GM12878 (cell line): ENCODE measurements at regions not wholly inside any gene's neighbourhood (a gene's known extent, or its start where the extent isn't known, plus 50 kb on each side); places are given as distances from the start of the nearest gene placed in this dataset.

Experiments
- ATAC-seq: fragments of 200-7000 bp; cut with Tn5 transposase; 3 replicates; pipeline ENCODE4 v1.9.1; 2020; ENCODE audit warnings: mild to moderate bottlenecking, moderate library complexity
- BruUV-seq: library from RNA; stranded (reverse); fragments of 400-500 nt; replicated peaks from 2 replicates; lab custom pipeline; 2021; lab: Mats Ljungman, UMichigan
- CTCF ChIA-PET: fragments of 300-600 bp; sonication (Branson Sonifier 250); formaldehyde crosslinking; extraction: SDS; loops from one replicate; lab custom pipeline; 2021; ENCODE audit warnings: inconsistent platforms; lab: Yijun Ruan, JAX
- POLR2A ChIA-PET: fragments of 350-600 bp; formaldehyde crosslinking; extraction: SDS; loops from one replicate; lab custom pipeline; 2021; ENCODE audit warnings: inconsistent platforms; lab: Charles Lee
- RAD21 ChIA-PET: fragments of 300-600 bp; sonication (Branson Sonifier 250); formaldehyde crosslinking; loops from one replicate; lab custom pipeline; 2023; ENCODE audit warnings: antibody characterized with exemption; ENCODE audit not compliant: unreplicated experiment; lab: Charles Lee
- SMC1A ChIA-PET: fragments of 300-600 bp; sonication (Branson Sonifier 250); formaldehyde crosslinking; loops from one replicate; lab custom pipeline; 2023; ENCODE audit not compliant: unreplicated experiment, uncharacterized antibody; lab: Charles Lee
- DNase-seq: peaks from one replicate; pipeline ENCODE4 v3.0.0-alpha.2; 2011; ENCODE audit warnings: low read depth, low spot score
- FAIRE-seq: peaks from 3 replicates; lab custom pipeline; 2011; peaks lifted over from hg19 to GRCh38; lab: Jason Lieb, UNC
- H2AFZ ChIP-seq: 2 replicates; pipeline ENCODE4 v1.6.0; 2011; ENCODE audit warnings: low read depth, low read length, control low read depth; ENCODE audit not compliant: control insufficient read depth
- H3K27ac ChIP-seq: 2 replicates; pipeline ENCODE4 v1.5.1; 2011; ENCODE audit warnings: control low read depth; ENCODE audit not compliant: control insufficient read depth, insufficient read depth
- H3K27me3 ChIP-seq, 2 experiments: replicated peaks in 1 of 2; 2 replicates each; pipeline versions ENCODE4 v1.6.0 to v1.6.1; 2011; ENCODE audit warnings: low read length in 1 of 2; ENCODE audit not compliant: control insufficient read depth in 2 of 2, insufficient read depth in 2 of 2
- H3K36me3 ChIP-seq, 2 experiments: 2 replicates each; pipeline ENCODE4 v1.5.1; 2011; ENCODE audit warnings: low read length in 1 of 2; ENCODE audit not compliant: control insufficient read depth in 2 of 2, insufficient read depth in 2 of 2
- H3K4me1 ChIP-seq: 2 replicates; pipeline ENCODE4 v1.6.1; 2011; ENCODE audit warnings: mild to moderate bottlenecking, low read length, moderate library complexity, mixed read lengths; ENCODE audit not compliant: control insufficient read depth, insufficient read depth
- H3K4me2 ChIP-seq: 2 replicates; pipeline ENCODE4 v1.6.0; 2011; ENCODE audit warnings: control low read depth; ENCODE audit not compliant: control insufficient read depth, insufficient read depth
- H3K4me3 ChIP-seq: fragments of 200-600 bp; sonication (generic); 2 replicates; pipeline ENCODE4 v1.5.1; 2016
- H3K79me2 ChIP-seq: 2 replicates; pipeline ENCODE4 v1.6.0; 2011; ENCODE audit warnings: low read length; ENCODE audit not compliant: control insufficient read depth, insufficient read depth
- H3K9ac ChIP-seq: 2 replicates; pipeline ENCODE4 v1.8.0; 2011; ENCODE audit warnings: low read length, control low read depth, mixed read lengths; ENCODE audit not compliant: control insufficient read depth, insufficient read depth
- H3K9me3 ChIP-seq: replicated peaks from 3 replicates; pipeline ENCODE4 v1.5.1; 2011; ENCODE audit warnings: mild to moderate bottlenecking, low read length; ENCODE audit not compliant: control insufficient read depth, insufficient read depth
- H4K20me1 ChIP-seq: 2 replicates; pipeline ENCODE4 v1.6.0; 2011; ENCODE audit not compliant: control insufficient read depth, insufficient read depth
- HSF1 ChIP-seq: fragments of 150-350 bp; IDR thresholded peaks from 2 replicates; pipeline ENCODE4 v1.6.1; 2014; ENCODE audit warnings: mild to moderate bottlenecking, low read depth, low read length
- MEF2A ChIP-seq: IDR thresholded peaks from 2 replicates; pipeline ENCODE4 v1.6.1; 2011; ENCODE audit warnings: low read depth, mild to moderate bottlenecking, low read length, moderate library complexity; ENCODE audit not compliant: insufficient read depth
- MTA3 ChIP-seq: IDR thresholded peaks from 2 replicates; pipeline ENCODE4 v1.6.1; 2012; ENCODE audit warnings: low read length, inconsistent platforms, borderline replicate concordance
- SIX5 ChIP-seq: IDR thresholded peaks from 2 replicates; pipeline ENCODE4 v1.6.1; 2011; ENCODE audit warnings: mild to moderate bottlenecking, low read depth, low read length, moderate library complexity; ENCODE audit not compliant: severe bottlenecking
- WGBS: methylation state at CpG from one replicate; pipeline ENCODE4 v1.1.6; 2016; ENCODE audit warnings: low lambda C conversion rate; ENCODE audit not compliant: insufficient replicate concordance, insufficient coverage; ENCODE audit errors: missing lambda C conversion rate; 5-methylcytosine and 5-hydroxymethylcytosine counted together
- in situ Hi-C: fragments of 300-500 bp; cut with MboI; formaldehyde crosslinking; loops from 9 replicates; pipeline ENCODE4 v1.14.3; 2018; ENCODE audit warnings: mixed read lengths
- intact Hi-C: fragments of 100-400 bp; cut with micrococcal nuclease; formaldehyde crosslinking; loops from one replicate; pipeline ENCODE4 v1.14.2; 2022; ENCODE audit not compliant: unreplicated experiment
- TF ChIP-seq, protein P1 (sequence below): fragments of 450-650 bp; IDR thresholded peaks from 2 replicates; pipeline ENCODE4 v1.6.1; 2016; ENCODE audit warnings: mild to moderate bottlenecking

DNA sequence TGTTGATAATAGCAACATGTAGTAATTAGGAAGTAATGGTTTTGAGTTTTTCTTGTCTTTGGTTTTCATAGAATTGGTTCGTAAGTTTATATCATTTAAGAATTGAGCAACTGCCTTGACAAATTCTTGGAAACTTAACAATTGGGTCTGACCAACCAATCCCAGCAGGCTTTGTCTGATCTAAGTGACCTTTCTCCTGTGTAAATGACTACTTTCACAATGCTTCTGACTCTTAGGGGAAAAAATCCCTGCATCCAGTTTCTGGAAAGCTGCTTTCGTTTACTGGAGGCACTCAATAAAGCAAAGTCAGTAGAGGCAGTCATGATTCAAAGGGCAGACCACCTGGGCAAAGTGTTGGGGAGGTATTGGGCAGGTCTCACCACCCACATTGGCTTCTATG is 303.6 kb upstream of the FAM78B start:
- CTCF ChIA-PET = interaction anchor here (0.9 to 1.1 kb wide), 2 partner anchors 9 to 546 kb away, joined by 3 read pairs; no protein-coding TSS in a partner anchor

More for the DNA sequence above, 303.6 kb upstream of the FAM78B start:
- Histone ChIP-seq H3K9ac (no peak overlapping the region), H3K4me1 (no peaks in the 10 kb centered on the region), H3K79me2 (no peaks in the 10 kb centered on the region), H4K20me1 (no peaks in the 10 kb centered on the region), H3K4me3 (no peak overlapping the region), H3K4me2 (no peak overlapping the region), H3K9me3 (no peaks in the 10 kb centered on the region), H3K27me3 (no peaks in the 10 kb centered on the region), H2AFZ (no peak overlapping the region), H3K27ac (no peak overlapping the region), H3K36me3 (no peaks in the 10 kb centered on the region)
- SMC1A ChIA-PET = interaction anchor here (2.0 kb wide), 1 partner anchor 9 kb away, joined by 7 read pairs; no protein-coding TSS in a partner anchor
- RAD21 ChIA-PET = no interaction called here
- POLR2A ChIA-PET = no interaction called here
- intact Hi-C loops (loop anchor here (10.0 kb wide), 2 partner anchors 306 to 756 kb away; partner anchors contain the start of gene FAM78B), in situ Hi-C loops (no loop called here)
- DNase-seq = no peak
- TF ChIP-seq, protein P1, sequence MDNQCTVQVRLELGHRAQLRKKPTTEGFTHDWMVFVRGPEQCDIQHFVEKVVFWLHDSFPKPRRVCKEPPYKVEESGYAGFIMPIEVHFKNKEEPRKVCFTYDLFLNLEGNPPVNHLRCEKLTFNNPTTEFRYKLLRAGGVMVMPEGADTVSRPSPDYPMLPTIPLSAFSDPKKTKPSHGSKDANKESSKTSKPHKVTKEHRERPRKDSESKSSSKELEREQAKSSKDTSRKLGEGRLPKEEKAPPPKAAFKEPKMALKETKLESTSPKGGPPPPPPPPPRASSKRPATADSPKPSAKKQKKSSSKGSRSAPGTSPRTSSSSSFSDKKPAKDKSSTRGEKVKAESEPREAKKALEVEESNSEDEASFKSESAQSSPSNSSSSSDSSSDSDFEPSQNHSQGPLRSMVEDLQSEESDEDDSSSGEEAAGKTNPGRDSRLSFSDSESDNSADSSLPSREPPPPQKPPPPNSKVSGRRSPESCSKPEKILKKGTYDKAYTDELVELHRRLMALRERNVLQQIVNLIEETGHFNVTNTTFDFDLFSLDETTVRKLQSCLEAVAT = no peak
- TF ChIP-seq MTA3 = no peak
- TF ChIP-seq MEF2A = no peak
- no peak for TF ChIP-seq HSF1
- no peak for TF ChIP-seq SIX5
- ATAC-seq = no peak
- no TSS peak for BruUV-seq
- no peak for FAIRE-seq
- 45% methylated on average over 2 of the region's 2 CpGs for WGBS
